ENCODE measurements at regions not wholly inside any gene's neighbourhood (a gene's known extent, or its start where the extent isn't known, plus 50 kb on each side); places are given as distances from the start of the nearest gene placed in this dataset.
"Not testable (repeated sequence)": the region's sequence is repeated elsewhere in the genome, so short reads cannot be mapped to it uniquely, and the experiment has no call there.

- not testable (repeated sequence) for TF ChIP-seq CTCF (conservative IDR thresholded peaks at IDR 0.05; ENCODE audit: low read length); EZH2phosphoT487 (IDR thresholded peaks at IDR 0.05; ENCODE audit: borderline replicate concordance, low read depth, low read length)
Observed at GRCh38 chr2:89280536-89280935, 589.1 kb downstream of the RPIA start.

All from OCI-LY7 (cell line).